ENCODE measurements at regions not wholly inside any gene's neighbourhood (a gene's known extent, or its start where the extent isn't known, plus 50 kb on each side); places are given as distances from the start of the nearest gene placed in this dataset.

- no peak for DNase-seq (ENCODE audit: extremely low spot score)
- ChIA-PET POLR2A (no interaction called here), CTCF (no interaction called here)
- no peak for TF ChIP-seq CTCF (IDR thresholded peaks at IDR 0.05; ENCODE audit: control extremely low read depth, extremely low read depth, low read depth, missing control alignments)
These were observed 102.7 kb upstream of the AGBL1 start for GRCh38 chr15:85976986-85977385.

GRCh38 chr15:85977586-85977985, 102.1 kb upstream of the AGBL1 start:
- POLR2A ChIA-PET: no interaction called here
- CTCF ChIA-PET: interaction anchor here (1.4 kb wide), 1 partner anchor 9 kb away, joined by 6 read pairs; no protein-coding TSS in a partner anchor
- DNase-seq (ENCODE audit: extremely low spot score): no peak
- no peak for TF ChIP-seq CTCF (IDR thresholded peaks at IDR 0.05; ENCODE audit: control extremely low read depth, extremely low read depth, low read depth, missing control alignments)

GRCh38 chr15:85979929-85980328, 99.7 kb upstream of the AGBL1 start:
- ChIA-PET POLR2A (no interaction called here), CTCF (no interaction called here)
- DNase-seq (ENCODE audit: extremely low spot score): no peak
- no peak for TF ChIP-seq CTCF (IDR thresholded peaks at IDR 0.05; ENCODE audit: control extremely low read depth, extremely low read depth, low read depth, missing control alignments)

GRCh38 chr15:85980946-85981345, 98.7 kb upstream of the AGBL1 start:
- POLR2A ChIA-PET: no interaction called here
- CTCF ChIA-PET: no interaction called here
- TF ChIP-seq CTCF (IDR thresholded peaks at IDR 0.05; ENCODE audit: control extremely low read depth, extremely low read depth, low read depth, missing control alignments): no peak
- no peak for DNase-seq (ENCODE audit: extremely low spot score)

- ChIA-PET POLR2A (no interaction called here), CTCF (interaction anchor here (2.0 kb wide), 1 partner anchor 9 kb away, joined by 5 read pairs; no protein-coding TSS in a partner anchor)
- TF ChIP-seq CTCF (IDR thresholded peaks at IDR 0.05; ENCODE audit: control extremely low read depth, extremely low read depth, low read depth, missing control alignments): no peak
- DNase-seq (ENCODE audit: extremely low spot score): no peak
These were observed 95.4 kb upstream of the AGBL1 start for GRCh38 chr15:85984241-85984640.

- ChIA-PET CTCF (interaction anchor here (1.2 kb wide), 1 partner anchor 39 kb away, joined by 3 read pairs; no protein-coding TSS in a partner anchor), POLR2A (no interaction called here)
- no peak for DNase-seq (ENCODE audit: extremely low spot score)
- no peak for TF ChIP-seq CTCF (IDR thresholded peaks at IDR 0.05; ENCODE audit: control extremely low read depth, extremely low read depth, low read depth, missing control alignments)
These were observed 93.6 kb upstream of the AGBL1 start for GRCh38 chr15:85986116-85986515.

- ChIA-PET CTCF (interaction anchor here (1.2 kb wide), 1 partner anchor 40 kb away, joined by 3 read pairs; no protein-coding TSS in a partner anchor), POLR2A (no interaction called here)
- TF ChIP-seq CTCF (IDR thresholded peaks at IDR 0.05; ENCODE audit: control extremely low read depth, extremely low read depth, low read depth, missing control alignments): no peak
- DNase-seq (ENCODE audit: extremely low spot score): no peak
These were observed 92.9 kb upstream of the AGBL1 start for GRCh38 chr15:85986741-85987140.
